Vagina (tissue), 2 donors: ENCODE measurements at regions not wholly inside any gene's neighbourhood (a gene's known extent, or its start where the extent isn't known, plus 50 kb on each side); places are given as distances from the start of the nearest gene placed in this dataset.

Experiments
- POLR2A ChIP-seq, 2 donors: fragments of 450-650 bp; IDR thresholded peaks; one replicate each; pipeline ENCODE4 v1.6.1; 2017; ENCODE audit warnings: antibody characterized with exemption in 2 of 2, mild to moderate bottlenecking in 2 of 2, moderate library complexity in 2 of 2
- POLR2AphosphoS5 ChIP-seq, 2 donors: sonication (generic); formaldehyde crosslinking; IDR thresholded peaks; one replicate each; pipeline ENCODE4 v1.9.0; 2017; ENCODE audit warnings: antibody characterized with exemption in 2 of 2, mild to moderate bottlenecking in 2 of 2, low read depth in 1 of 2; ENCODE audit not compliant: insufficient read depth in 1 of 2
- TF ChIP-seq, protein P1 (sequence below), 3 experiments: fragments of 450-650 bp in 2 of 3; fragments of 200-600 bp in 1 of 3; sonication (generic) in 1 of 3; IDR thresholded peaks; one replicate each; pipeline ENCODE4 v1.5.1; 2017 to 2019; ENCODE audit warnings: antibody characterized with exemption in 3 of 3, mild to moderate bottlenecking in 2 of 3, moderate library complexity in 2 of 3

DNA sequence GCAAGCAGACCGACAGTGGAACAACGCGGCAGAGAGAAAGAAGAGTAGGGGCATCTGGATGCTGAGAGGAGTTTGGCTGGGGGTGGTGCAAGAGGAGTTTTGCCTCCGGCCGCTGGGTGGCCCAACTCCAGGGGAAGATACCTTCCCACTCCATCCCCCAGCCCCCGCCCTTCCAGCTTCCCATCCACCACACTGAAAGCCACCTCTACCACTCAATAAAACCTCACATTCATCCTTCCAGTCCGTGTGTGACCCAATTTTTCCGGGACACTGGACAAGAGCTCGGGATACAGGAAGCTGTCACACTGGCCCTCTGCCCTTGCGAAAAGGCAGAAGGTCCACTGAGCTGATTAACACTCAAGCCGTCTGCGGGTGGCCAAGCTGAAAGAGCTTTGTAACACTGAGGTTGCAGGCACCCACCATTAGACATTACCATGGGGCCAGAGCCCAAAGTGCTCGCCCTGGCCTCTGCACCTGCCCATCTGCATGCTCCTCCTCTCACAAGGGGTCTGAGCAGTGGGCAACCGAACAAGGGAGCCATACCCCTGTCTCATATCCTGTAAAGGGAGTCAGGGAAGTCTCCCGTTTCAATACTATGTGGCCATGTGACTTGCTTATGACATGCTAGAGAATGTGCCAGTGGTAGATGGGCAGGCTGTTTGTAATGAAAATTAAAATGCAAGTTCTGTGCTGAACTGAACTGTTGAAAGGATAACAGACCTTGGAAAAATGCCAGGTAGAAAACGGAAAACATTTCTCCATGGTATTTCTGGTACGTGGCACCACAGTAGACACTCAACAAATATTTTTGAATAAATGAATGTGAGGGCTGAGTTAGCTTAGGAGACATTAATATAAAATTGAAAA is 205.1 kb upstream of the STARD13 start:
- no peak for TF ChIP-seq POLR2A (IDR thresholded peaks at IDR 0.05)
- TF ChIP-seq, protein P1, sequence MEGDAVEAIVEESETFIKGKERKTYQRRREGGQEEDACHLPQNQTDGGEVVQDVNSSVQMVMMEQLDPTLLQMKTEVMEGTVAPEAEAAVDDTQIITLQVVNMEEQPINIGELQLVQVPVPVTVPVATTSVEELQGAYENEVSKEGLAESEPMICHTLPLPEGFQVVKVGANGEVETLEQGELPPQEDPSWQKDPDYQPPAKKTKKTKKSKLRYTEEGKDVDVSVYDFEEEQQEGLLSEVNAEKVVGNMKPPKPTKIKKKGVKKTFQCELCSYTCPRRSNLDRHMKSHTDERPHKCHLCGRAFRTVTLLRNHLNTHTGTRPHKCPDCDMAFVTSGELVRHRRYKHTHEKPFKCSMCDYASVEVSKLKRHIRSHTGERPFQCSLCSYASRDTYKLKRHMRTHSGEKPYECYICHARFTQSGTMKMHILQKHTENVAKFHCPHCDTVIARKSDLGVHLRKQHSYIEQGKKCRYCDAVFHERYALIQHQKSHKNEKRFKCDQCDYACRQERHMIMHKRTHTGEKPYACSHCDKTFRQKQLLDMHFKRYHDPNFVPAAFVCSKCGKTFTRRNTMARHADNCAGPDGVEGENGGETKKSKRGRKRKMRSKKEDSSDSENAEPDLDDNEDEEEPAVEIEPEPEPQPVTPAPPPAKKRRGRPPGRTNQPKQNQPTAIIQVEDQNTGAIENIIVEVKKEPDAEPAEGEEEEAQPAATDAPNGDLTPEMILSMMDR (IDR thresholded peaks at IDR 0.05), result no peak
- TF ChIP-seq POLR2AphosphoS5 (IDR thresholded peaks at IDR 0.05; ENCODE audit: insufficient read depth in 1 of 2, low read depth in 1 of 2), result no peak
